ENCODE measurements at regions not wholly inside any gene's neighbourhood (a gene's known extent, or its start where the extent isn't known, plus 50 kb on each side); places are given as distances from the start of the nearest gene placed in this dataset.

GRCh38 chr14:96931751-96932150 is 134.6 kb downstream of the VRK1 start:
- no peak for DNase-seq

GRCh38 chr14:96934638-96935330 is 137.6 kb downstream of the VRK1 start:
- no peak for DNase-seq

DNA sequence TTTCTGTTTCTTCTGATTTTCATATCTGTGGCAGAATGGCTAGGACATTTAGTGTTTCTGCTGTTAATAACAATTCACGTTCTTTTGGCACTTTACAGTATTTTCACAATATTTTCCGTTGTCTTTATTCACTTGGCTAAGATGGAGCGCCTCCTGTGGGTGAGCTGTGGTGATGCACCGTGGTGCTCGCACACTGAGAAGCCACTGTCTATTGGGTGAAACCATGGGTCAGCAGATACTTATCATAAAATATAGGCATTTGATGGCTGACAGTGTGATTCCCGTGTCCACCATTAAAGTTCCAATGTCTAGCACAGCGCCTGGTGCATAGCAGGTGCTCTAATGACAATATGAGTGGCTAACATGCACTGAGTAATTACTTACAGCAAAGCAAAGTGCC is 141.8 kb downstream of the VRK1 start:
- DNase-seq: no peak

- no peak for DNase-seq
These were observed 142.8 kb downstream of the VRK1 start for GRCh38 chr14:96940009-96940408.

DNA sequence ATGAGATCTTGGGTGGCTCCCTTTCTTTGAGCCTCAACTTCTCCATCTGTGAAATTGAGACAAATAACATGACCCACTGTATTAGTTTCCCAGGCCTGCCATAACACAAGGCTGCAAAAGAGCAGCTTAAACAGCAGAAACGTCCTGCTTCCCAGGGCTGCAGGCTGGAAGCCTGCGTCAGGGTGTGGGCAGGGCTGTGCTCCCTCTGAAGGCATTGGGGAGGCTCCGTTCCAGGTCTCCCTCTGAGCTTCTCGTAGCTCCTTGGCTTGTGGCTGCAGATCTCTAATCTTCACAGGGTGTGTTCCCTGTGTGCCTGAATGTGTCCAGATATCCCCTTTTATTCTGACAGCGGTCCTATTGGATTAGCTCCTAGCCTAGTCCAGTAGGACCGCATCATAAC is 147.1 kb downstream of the VRK1 start:
- DNase-seq: no peak

DNA sequence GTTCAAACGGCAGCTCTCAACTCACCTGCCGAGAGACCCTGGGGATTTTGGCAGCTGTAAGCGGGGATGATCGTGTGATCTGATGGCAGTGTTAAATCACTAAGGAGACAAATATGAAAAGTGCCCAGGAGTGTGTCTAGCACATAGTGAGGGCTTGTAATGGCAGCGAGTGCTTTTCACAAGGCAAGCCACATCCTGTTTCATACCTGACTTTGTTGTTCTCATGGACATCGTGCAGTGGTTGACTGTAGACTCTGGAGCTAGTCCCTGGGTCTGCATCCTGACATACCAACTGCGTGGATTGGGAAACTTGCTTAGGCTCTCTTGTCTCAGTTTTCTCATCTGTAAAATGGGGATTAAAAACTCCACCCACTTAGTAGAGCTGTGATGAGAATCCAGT is 148.5 kb downstream of the VRK1 start:
- no peak for DNase-seq

DNA sequence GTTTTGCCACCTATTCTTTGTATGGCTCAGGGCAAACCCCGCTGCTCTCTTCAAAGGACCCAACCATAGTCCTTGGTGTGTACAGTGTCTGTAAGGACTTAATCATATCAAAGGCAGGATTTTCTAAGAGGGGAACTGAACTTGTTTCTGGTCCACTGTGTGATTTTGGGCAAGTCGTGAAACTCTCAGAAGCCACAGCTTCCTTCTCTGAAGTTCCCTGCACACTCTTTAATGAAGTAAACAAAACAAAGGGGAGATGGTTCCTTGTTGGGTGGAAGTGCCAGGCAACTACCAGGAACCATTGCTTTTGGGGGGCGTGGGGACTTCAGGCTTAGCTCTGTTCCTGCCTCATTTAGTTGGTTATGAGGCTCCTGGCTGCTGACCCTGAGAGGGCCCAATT is 152.4 kb downstream of the VRK1 start:
- no peak for DNase-seq

DNA sequence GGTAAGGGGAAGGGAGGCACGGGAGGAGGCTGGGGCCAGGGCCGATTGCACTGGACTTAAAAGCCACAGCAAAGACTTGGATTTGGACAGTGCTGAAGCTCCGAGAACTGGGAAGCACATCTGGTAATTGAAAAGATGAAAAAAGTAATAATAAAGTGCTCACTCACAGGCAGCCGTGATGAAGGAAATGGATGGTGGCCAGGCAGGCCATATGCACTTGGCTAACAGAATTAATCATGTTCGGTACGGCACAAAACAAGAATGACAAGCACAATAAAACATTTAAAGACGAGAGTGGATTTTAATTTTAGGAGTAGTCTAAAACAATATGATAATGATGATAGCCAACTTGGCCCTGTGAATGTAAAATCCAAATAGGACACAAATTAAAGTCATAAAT is 154.3 kb downstream of the VRK1 start:
- DNase-seq: no peak

DNA sequence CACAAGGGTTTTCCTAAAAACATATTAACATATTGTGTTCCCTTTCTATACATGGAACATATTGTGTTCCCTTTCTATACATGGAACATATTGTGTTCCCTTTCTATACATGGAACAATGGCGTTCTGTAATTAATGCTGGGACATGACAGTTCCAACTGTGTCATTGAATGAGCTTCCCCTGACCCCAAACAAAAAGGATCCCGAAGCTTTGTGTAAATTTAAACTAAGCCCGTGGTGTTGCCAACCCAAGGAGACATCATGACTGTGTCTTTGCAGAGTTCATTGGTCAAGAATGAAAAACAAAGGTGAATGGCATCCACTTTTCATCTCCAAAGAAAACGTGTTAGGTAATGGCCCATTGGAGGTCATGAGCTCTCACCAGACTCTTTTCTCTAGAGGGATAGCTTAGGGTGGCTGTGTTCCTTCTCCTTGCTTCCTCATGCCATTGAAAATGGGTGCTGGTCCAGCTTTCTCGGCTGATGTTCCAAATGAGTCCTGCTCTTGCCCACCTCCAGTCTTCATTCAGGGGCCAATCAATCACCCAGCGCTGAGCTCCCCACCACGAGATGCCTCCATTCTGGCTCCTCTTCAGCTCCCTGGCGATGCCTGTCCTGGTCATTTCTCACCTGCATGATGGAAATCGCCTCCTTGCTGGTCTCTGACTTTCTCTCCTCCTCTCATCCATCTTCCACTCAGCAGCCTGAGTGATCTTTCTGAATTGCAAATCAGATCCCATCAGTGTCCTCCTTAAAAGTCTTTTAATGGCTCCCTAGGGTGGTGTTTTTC is 156.1 kb downstream of the VRK1 start:
- no peak for DNase-seq

DNA sequence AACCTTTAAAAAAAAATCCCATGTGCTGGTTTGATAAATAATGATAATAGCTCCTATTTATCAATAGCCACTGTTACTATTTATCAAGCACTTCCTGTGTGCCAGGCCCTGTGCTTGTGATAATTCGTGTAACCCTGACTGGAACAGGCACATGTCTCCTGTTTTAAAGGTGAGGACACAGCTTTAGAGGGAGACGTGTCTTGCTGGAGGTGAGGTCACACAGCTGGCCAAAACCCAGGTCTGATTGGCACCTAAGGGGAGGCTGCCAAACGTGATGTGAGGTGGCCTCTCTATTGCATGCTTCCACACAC is 156.6 kb downstream of the VRK1 start:
- DNase-seq: no peak

DNA sequence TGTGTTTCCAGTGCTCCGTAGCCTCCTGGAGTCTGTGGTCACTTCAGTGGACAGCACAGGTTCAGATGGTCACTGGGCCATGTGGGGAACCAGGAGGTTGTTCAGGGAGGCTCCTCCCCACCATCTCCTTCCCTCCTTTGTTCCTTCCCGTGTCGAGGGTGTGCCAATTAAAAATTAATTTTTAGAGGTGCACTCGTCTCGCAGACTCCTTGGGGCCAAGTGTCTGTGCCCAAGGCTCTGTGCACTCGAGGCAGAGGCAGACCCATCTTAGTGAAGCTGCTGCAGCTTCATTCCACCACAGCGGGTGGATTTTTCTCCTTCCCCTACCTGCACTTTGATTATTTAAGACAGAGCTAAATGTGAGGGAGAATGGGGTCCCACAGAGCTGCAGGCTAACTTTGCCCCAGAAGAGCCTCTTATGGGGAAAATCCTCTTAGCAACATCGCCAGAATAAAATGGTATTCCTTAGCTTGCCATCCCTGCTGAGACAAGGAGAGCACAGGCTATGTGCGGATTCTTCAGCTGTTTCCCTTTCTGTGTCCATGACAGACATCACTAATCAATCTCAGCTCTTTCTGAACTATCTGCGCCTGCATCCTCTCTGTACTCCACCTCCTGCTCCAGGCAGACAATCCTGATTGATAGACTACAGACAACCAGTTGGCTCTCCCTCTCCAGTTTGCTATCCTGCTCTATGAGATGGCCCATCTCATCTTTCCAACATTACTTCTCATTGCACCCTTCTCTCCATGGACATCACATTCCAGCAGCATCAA is 159.5 kb downstream of the VRK1 start:
- DNase-seq: no peak

DNA sequence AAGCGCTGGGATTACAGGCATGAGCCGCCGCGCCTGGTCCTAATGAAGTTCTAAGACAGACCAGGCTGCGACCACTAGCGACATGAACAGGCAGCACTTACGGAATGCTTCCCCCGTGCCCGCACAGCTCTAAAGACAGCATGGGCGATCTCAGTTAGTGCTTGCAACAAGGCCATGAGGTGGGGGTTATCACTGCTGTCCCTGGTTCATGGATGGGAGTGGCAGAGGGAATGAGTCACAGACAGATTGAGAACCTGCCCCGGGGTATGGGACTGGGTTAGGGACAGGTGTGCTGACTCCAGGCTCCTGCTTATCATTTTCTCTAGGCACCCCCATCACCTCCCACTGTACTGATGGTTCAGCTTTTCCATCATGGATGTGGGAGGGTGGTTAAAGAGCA is 160.9 kb downstream of the VRK1 start:
- no peak for DNase-seq

DNA sequence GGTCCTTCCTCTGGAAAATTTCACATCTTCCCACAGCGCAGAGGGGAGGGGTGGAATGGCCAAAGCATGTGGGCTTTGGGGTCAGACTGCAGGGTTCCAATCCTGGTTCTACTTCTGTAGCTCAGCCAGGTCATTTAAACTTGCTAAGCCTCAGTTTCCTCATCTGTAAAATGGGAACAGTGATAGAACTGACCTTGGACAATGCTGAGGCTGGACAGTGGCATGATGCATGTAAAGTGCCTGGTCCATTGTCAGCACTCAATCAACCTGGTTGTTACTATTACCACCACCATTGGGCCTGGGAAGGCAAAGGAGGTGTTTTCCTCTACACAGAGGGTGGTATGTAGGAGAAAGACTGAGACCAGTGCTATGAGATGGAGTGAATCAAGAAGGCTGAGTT is 162.8 kb downstream of the VRK1 start:
- DNase-seq: no peak

DNA sequence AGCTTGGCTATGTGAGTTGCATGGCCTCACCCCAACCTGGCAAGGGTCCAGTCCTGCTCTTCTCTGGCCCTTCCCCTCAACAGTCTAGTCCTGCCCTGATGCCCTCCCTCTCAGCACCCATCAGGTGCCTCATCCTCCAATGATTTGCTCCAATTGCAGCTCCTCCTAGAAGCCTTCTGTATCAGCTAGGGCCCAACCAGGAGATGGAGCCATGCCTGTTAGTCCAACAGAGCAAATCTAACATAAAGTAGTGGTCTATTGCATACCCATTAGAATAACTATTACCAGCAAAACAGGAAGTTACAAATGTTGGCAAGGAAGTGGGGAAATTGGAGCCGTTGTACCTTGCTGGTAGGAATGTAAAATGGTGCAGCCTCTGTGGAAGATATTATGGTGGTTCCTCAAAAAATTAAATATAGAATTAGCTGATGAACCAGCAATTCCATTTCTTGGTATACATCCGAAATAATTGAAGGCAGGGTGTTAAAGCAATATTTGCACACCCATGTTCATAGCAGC is 163.5 kb downstream of the VRK1 start:
- DNase-seq: no peak

- DNase-seq: no peak
These were observed 164.7 kb downstream of the VRK1 start for GRCh38 chr14:96961895-96962294.

GRCh38 chr14:96962337-96962736 is 165.2 kb downstream of the VRK1 start:
- peak; percentile 19 for DNase-seq

GRCh38 chr14:96964726-96965415 is 167.7 kb downstream of the VRK1 start:
- DNase-seq: no peak

- no peak for DNase-seq
These were observed 168.9 kb downstream of the VRK1 start for GRCh38 chr14:96965885-96966595.

- no peak for DNase-seq
These were observed 177.9 kb downstream of the VRK1 start for GRCh38 chr14:96975116-96975515.

GRCh38 chr14:96978525-96979272 is 181.5 kb downstream of the VRK1 start:
- DNase-seq: no peak

- DNase-seq: no peak
These were observed 182.5 kb downstream of the VRK1 start for GRCh38 chr14:96979611-96980074.

DNA sequence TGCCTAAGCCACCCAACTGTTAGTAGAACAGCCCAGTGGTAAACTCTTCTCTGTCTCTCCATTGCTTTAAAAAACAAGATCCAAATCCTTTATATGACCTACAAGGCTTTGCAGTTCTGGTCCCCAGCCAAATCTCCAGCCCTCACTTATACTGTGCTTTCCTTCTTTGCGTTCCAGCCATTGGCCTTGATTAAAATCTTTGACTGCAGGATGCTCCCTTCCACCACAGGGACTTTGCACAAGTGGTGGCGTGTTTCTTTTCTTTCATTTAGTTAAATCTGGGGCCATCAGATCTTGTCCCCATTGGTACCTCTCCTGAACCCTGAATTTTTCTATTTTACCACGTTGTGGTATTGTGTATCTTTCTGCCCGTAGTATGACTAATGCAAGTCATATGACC is 183.7 kb downstream of the VRK1 start:
- no peak for DNase-seq
